ENCODE measurements at regions not wholly inside any gene's neighbourhood (a gene's known extent, or its start where the extent isn't known, plus 50 kb on each side); places are given as distances from the start of the nearest gene placed in this dataset.
"Not testable (repeated sequence)": the region's sequence is repeated elsewhere in the genome, so short reads cannot be mapped to it uniquely, and the experiment has no call there.

DNA sequence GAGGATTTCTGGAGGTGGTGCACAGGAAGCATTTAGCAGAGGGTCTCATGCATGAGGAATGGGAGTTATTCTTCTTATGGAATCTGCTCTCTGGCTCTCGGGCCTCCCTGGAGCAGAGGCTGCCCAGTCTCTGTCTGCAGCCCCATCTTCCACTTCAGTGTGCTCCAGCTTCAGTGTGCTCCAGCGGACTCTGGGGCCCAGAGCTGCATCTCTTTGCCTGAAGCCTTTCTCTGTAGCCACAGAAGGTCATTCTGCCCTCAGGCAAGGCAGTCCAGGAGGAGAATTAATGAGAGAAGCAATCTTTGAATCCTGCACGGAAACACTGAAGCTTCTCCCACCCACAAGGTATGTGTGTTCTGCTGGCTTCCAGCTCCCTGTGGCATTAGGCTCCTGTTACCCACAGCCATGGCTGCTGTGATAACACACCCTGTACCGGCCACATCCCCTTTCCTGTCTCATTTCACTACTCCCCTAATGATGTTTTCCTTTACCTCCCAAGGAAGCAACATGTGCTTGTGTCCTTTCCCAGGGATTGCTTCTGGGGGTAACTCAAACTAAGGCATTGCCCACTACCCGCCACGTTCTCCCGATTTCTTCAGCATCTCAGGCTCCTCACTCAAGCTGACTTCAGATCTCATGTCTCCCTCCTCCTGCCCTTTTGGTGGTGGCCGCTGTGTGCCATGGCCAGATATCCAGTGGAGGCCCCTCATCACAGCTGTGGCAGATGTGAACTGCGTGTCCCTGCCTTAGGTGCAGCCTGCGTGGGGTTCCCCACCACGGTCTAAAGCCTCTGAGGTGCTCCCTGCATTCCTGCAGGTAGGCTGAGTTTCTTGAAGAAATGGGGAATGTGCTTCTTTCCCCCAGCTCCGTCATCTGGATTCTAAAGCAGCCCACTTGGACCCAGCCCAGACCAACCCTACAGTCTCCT lies 181.2 kb upstream of the GALNT2 start:
- DNase-seq: no peak

DNA sequence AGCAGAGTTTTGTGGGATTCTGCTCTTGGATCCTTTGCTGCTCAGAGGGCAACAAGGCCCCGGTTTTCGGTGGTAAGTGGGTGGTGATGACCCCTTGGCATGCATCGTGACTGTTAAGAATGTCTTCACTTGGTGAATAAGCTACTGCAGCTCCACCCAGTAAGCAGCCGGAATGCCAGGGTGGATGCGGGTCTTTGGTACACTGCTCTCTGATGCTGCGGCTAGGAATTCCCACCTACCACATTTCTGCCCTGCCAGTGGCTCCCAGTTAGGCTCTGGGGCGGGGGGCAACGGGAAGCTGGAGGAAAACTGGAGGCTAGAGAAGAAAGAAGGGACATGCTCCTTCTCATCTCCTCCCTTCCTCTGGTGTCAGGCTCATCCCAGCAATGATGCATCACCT lies 180.4 kb upstream of the GALNT2 start:
- no peak for DNase-seq

- no peak for DNase-seq
These were observed 179.8 kb upstream of the GALNT2 start for GRCh38 chr1:229887043-229887822.

GRCh38 chr1:229888157-229888556 lies 178.9 kb upstream of the GALNT2 start:
- no peak for DNase-seq

DNA sequence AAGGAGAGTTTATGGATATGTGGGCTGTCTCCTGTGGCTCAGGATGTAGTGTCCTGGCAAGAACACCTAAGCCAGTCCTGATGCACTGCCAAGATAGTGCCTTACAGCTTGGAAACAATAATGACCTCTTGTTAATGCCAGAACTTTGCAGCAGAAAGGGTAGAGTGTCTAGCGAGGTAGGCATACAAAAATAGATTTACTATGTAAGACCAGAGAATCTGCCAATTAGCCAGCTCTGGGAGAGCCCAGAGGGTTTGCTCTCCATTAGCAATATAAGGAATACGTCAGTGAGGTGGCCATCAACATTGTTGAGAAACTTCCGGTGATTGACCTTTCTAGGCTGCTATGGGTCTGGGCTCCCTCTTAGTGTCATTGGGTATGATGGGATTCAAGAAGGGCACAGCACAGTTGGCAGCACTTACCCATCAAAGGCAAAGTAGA lies 178.5 kb upstream of the GALNT2 start:
- no peak for DNase-seq

GRCh38 chr1:229889031-229889517 lies 178.0 kb upstream of the GALNT2 start:
- no peak for DNase-seq

GRCh38 chr1:229891227-229891626 lies 175.8 kb upstream of the GALNT2 start:
- no peak for DNase-seq

DNA sequence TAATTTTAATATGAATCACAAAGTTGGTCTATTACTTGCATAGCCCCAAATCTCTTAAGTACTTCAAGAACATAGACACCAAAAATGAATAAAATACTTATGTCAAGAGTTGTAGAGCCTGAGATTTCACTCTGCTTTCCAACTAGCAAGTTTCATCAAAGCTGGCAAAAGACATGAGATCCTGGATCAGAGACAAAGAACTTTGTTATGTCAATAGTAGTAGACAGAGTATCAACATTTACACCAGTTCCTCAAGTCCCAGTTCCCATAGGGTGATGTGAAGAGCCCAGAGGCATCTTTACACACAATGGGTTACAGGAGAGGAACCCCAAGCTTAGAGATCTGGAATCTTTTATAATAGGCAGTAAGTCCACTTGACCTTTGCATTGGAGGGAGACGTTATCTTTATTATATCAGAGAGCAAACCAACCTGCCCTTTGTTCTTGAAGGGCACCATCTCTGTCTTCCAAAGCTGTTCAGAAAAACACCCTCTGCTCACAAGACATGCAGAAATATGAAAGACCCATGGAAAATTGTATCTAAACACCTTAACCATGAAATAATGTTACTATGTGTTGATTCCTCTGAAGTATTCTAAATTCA lies 174.4 kb upstream of the GALNT2 start:
- no peak for DNase-seq

GRCh38 chr1:229893762-229894444 lies 173.1 kb upstream of the GALNT2 start:
- DNase-seq: no peak

DNA sequence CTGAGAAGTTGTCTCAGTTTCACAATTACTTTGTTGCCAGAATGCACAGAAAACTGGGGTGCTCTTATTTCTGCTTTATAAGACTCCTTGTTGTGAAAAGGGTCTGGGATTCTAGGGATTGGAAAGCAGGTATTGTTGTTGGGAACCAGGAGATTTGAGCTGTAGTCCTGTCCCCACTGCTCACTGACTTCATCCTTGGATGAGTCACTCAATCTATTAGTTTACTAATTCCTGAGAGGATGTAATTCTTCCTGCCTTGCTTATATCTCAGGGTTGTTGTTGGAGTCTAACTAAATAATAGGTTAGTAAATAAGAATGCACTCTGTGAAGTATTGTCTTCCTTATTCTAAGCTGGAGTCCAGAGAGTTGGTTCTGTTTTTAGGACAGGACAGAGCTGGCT lies 172.5 kb upstream of the GALNT2 start:
- no peak for DNase-seq

DNA sequence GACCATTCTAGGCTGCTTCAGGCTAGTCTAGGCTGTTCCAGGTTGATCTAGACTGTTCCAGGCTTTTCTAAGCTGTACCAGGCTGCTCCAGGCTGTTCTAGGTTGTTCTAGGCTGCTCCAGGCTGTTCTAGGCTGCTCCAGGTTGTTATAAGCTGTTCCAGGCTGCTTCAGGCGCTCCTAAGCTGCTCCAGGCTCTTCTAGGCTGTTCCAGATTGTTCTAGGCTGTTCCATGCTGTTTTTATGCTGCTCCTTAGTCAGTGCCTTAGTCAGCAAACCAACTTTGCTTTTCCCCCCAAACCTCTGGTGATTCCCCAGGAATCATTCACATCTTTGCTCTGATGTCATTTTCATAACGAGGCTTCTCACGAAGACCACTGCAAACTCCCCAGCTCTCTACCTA lies 171.4 kb upstream of the GALNT2 start:
- DNase-seq: no peak

GRCh38 chr1:229896306-229896705 lies 170.7 kb upstream of the GALNT2 start:
- no peak for DNase-seq

GRCh38 chr1:229896861-229897260 lies 170.2 kb upstream of the GALNT2 start:
- no peak for DNase-seq

DNA sequence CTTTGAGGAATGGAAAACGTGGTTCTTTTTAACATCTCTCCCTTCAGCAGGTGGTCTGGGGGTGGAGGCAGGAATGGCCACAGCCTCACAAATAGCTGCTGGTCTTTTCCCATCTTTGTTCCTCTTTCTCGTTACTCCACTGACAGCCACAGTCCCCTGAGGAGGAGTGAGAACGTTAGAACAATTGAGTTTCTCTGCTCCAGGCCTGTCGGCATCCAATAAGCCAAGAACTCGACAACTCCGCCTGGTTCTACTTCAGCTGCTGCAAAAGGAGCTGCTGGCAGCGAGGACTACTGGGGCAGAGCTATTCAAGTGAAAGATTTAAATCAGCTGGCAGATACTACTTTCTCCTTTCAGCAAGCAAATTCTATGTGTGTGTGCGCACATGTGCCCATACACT lies 169.5 kb upstream of the GALNT2 start:
- DNase-seq: no peak

DNA sequence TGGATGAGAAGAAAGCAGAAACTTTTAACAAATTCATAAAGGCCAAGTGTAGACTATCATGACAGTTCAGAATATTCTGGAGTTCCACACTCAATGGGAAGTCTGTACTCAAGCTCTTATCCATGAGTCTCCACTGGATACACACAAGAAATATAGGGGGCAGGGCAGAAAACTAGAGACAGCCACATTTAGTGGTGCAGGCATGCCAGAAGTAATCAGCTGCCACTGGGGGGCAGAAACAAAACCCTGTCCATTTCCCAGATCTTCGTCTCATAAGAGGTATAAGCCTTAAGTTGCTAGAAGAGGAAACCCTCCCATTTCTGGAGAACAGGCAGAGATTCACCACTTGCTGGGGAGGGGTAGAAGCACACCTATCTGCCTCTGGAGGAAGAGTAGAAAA lies 166.8 kb upstream of the GALNT2 start:
- no peak for DNase-seq

- DNase-seq: no peak
These were observed 161.9 kb upstream of the GALNT2 start for GRCh38 chr1:229905031-229905545.

GRCh38 chr1:229905652-229906051 lies 161.4 kb upstream of the GALNT2 start:
- DNase-seq: no peak

- DNase-seq: no peak
These were observed 159.0 kb upstream of the GALNT2 start for GRCh38 chr1:229907884-229908638.

DNA sequence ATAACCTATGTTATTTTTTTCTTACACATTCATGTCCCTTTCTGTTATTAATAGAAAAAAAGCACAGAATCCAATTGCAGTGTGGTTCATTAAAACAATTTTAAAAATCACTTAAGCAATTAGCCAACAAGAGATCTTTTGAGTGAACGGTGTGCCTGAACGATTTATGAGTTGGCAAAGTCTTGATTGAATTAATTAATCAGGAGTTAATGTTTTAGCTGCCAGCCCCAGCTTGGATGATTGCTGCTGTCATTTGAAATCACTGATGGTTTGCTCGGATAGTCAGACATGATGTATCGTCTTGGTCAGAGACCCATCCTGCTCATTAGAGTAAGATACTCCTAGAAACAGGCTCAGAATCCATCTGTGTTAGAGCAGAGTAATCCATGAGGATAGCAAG lies 158.3 kb upstream of the GALNT2 start:
- DNase-seq: no peak

GRCh38 chr1:229913489-229913888 lies 153.5 kb upstream of the GALNT2 start:
- DNase-seq: no peak

- not testable (repeated sequence) for DNase-seq
These were observed 147.6 kb upstream of the GALNT2 start for GRCh38 chr1:229919488-229919887.
